ENCODE measurements at regions not wholly inside any gene's neighbourhood (a gene's known extent, or its start where the extent isn't known, plus 50 kb on each side); places are given as distances from the start of the nearest gene placed in this dataset.

DNA sequence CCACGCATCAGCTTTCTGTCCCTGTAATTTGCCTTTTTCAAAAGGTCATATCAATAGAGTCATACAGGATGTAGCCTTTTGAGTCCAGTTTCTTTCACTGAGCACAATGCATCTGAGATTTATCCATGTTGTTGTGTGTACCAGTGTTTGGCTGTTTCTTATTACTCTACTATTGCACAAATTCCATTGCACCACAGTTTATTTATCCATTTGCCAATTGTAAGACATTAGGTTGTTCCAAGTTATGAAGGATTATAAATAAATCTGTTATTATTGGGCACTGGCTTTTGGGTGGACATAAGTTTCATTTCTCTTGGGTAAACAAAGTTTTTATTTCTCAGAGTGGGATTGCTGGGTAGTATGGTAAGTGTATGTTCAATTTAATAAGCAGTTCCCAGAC is 68.3 kb upstream of the TBPL2 start:
- Histone ChIP-seq H3K79me2 (ENCODE audit: control insufficient read depth, insufficient read depth, low read length) (no peaks in the 10 kb centered on the region), H3K9me3 (replicated peaks; ENCODE audit: control insufficient read depth, insufficient read depth, low read length) (no peaks in the 10 kb centered on the region), H3K4me1 (ENCODE audit: control insufficient read depth, insufficient read depth, low read length) (no peaks in the 10 kb centered on the region), H3K36me3 (ENCODE audit: control insufficient read depth in 2 of 2, insufficient read depth in 2 of 2, low read length in 1 of 2) (no peaks in the 10 kb centered on the region), H3K9ac (ENCODE audit: control insufficient read depth, insufficient read depth, low read length) (no peak overlapping the region), H2AFZ (ENCODE audit: control insufficient read depth, low read depth, low read length) (no peak overlapping the region), H3K4me2 (ENCODE audit: control insufficient read depth, insufficient read depth) (no peak overlapping the region), H4K20me1 (ENCODE audit: control insufficient read depth, insufficient read depth) (no peaks in the 10 kb centered on the region), H3K27ac (ENCODE audit: control insufficient read depth, insufficient read depth) (no peak overlapping the region), H3K27me3 (replicated peaks in 1 of 2; ENCODE audit: control insufficient read depth in 2 of 2, insufficient read depth in 2 of 2, low read length in 1 of 2) (no peaks in the 10 kb centered on the region), H3K4me3 (no peak overlapping the region)
- no TSS peak for BruUV-seq (replicated peaks)
- no peak for FAIRE-seq
- intact Hi-C loops (cut with micrococcal nuclease; ENCODE audit: unreplicated experiment): no loop called here
- in situ Hi-C loops (cut with MboI): no loop called here
- no peak for ATAC-seq
- SMC1A ChIA-PET (ENCODE audit: uncharacterized antibody, unreplicated experiment): no interaction called here
- CTCF ChIA-PET: interaction anchor here (0.7 kb wide), 1 partner anchor 161 kb away, joined by 3 read pairs; no protein-coding TSS in a partner anchor
- TF ChIP-seq SP1 (IDR thresholded peaks at IDR 0.05; ENCODE audit: low read depth, low read length) (no peak), NFYB (IDR thresholded peaks at IDR 0.05; ENCODE audit: insufficient read depth, low read depth, low read length) (no peak), POLR2A (IDR thresholded peaks at IDR 0.05; ENCODE audit: low read depth, low read length) (no peak), SUPT20H (IDR thresholded peaks at IDR 0.05; ENCODE audit: borderline replicate concordance, control insufficient read depth, low read depth, low read length) (no peak), NRF1 (conservative IDR thresholded peaks at IDR 0.05; ENCODE audit: low read depth, low read length) (no peak), NFIC (IDR thresholded peaks at IDR 0.05; ENCODE audit: low read depth, low read length) (no peak), ZNF207 (IDR thresholded peaks at IDR 0.05; ENCODE audit: borderline replicate concordance) (no peak), FOXK2 (IDR thresholded peaks at IDR 0.05) (no peak), RCOR1 (conservative IDR thresholded peaks at IDR 0.05; ENCODE audit: low read depth, low read length) (no peak), RELA (IDR thresholded peaks at IDR 0.05; ENCODE audit: borderline replicate concordance, partially characterized antibody) (no peak), POLR2AphosphoS2 (IDR thresholded peaks at IDR 0.05; ENCODE audit: low read depth, low read length) (no peak), ETV6 (conservative IDR thresholded peaks at IDR 0.05 in 1 of 2, IDR thresholded peaks at IDR 0.05 in 1 of 2; ENCODE audit: borderline replicate concordance in 1 of 2, low read depth in 1 of 2) (no peak), ESRRA (IDR thresholded peaks at IDR 0.05; ENCODE audit: low read length) (no peak), SMAD5 (IDR thresholded peaks at IDR 0.05; ENCODE audit: low read depth) (no peak)
- TF ChIP-seq, protein P1, sequence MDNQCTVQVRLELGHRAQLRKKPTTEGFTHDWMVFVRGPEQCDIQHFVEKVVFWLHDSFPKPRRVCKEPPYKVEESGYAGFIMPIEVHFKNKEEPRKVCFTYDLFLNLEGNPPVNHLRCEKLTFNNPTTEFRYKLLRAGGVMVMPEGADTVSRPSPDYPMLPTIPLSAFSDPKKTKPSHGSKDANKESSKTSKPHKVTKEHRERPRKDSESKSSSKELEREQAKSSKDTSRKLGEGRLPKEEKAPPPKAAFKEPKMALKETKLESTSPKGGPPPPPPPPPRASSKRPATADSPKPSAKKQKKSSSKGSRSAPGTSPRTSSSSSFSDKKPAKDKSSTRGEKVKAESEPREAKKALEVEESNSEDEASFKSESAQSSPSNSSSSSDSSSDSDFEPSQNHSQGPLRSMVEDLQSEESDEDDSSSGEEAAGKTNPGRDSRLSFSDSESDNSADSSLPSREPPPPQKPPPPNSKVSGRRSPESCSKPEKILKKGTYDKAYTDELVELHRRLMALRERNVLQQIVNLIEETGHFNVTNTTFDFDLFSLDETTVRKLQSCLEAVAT (IDR thresholded peaks at IDR 0.05): no peak
- TF ChIP-seq, protein P2, sequence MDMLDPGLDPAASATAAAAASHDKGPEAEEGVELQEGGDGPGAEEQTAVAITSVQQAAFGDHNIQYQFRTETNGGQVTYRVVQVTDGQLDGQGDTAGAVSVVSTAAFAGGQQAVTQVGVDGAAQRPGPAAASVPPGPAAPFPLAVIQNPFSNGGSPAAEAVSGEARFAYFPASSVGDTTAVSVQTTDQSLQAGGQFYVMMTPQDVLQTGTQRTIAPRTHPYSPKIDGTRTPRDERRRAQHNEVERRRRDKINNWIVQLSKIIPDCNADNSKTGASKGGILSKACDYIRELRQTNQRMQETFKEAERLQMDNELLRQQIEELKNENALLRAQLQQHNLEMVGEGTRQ (IDR thresholded peaks at IDR 0.05; ENCODE audit: borderline replicate concordance, low read depth, low read length): no peak
- TF ChIP-seq, protein P3, sequence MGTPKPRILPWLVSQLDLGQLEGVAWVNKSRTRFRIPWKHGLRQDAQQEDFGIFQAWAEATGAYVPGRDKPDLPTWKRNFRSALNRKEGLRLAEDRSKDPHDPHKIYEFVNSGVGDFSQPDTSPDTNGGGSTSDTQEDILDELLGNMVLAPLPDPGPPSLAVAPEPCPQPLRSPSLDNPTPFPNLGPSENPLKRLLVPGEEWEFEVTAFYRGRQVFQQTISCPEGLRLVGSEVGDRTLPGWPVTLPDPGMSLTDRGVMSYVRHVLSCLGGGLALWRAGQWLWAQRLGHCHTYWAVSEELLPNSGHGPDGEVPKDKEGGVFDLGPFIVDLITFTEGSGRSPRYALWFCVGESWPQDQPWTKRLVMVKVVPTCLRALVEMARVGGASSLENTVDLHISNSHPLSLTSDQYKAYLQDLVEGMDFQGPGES (IDR thresholded peaks at IDR 0.05): no peak
- POLR2A ChIA-PET: no interaction called here
- DNase-seq (ENCODE audit: low read depth, low spot score): no peak
- RAD21 ChIA-PET (ENCODE audit: unreplicated experiment): no interaction called here
- 0% methylated on average over 1 of the region's 1 CpG for WGBS (ENCODE audit: insufficient coverage, insufficient replicate concordance, low lambda C conversion rate, missing lambda C conversion rate)
